ENCODE measurements at regions not wholly inside any gene's neighbourhood (a gene's known extent, or its start where the extent isn't known, plus 50 kb on each side); places are given as distances from the start of the nearest gene placed in this dataset.

DNA sequence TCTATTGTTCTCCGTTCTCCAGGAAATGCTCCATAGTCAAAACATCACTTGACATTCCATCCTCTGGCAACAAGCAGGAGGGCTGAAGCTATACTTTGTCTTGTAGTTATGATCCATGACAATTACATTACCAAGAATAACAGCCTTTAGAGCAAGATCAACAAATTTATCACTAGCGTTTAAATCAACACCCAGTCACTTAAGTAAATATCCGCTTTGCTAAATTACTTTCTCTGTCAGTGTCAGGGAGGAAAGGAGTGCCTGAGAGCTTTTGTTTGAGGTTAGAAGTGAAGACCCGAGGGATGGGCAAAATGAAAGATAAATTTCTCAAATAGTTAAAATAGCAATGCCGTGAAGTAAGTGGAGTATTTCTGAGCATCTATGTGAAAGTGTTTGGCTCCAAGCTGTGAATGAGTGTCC is 236.1 kb upstream of the BMPER start (continued):
- TF ChIP-seq ZNF883 (CRISPR knock-in tag; IDR thresholded peaks at IDR 0.05; ENCODE audit: not compliant biosample characterization) = no peak
- TF ChIP-seq FOXA1 (IDR thresholded peaks at IDR 0.05) = peak; percentile 60
- 0 out of 2 replicates have a peak, but pooled peaks have one; percentile 41 for TF ChIP-seq FOXA1 (CRISPR knock-in tag; IDR thresholded peaks at IDR 0.05)
- no peak for TF ChIP-seq GABPA (IDR thresholded peaks at IDR 0.05; ENCODE audit: low read depth, low read length)
- no peak for TF ChIP-seq GABPA (CRISPR knock-in tag; IDR thresholded peaks at IDR 0.05; ENCODE audit: low read depth)
- no peak for TF ChIP-seq HOXA7 (CRISPR knock-in tag; IDR thresholded peaks at IDR 0.05)
- no peak for TF ChIP-seq ZFAT (CRISPR knock-in tag; conservative IDR thresholded peaks at IDR 0.05)
- TF ChIP-seq, protein P1, sequence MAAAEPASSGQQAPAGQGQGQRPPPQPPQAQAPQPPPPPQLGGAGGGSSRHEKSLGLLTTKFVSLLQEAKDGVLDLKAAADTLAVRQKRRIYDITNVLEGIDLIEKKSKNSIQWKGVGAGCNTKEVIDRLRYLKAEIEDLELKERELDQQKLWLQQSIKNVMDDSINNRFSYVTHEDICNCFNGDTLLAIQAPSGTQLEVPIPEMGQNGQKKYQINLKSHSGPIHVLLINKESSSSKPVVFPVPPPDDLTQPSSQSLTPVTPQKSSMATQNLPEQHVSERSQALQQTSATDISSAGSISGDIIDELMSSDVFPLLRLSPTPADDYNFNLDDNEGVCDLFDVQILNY (CRISPR knock-in tag; conservative IDR thresholded peaks at IDR 0.05) = no peak
- TF ChIP-seq ZNF382 (CRISPR knock-in tag; IDR thresholded peaks at IDR 0.05; ENCODE audit: borderline replicate concordance) = no peak
- no peak for TF ChIP-seq MTF2 (CRISPR knock-in tag; IDR thresholded peaks at IDR 0.05; ENCODE audit: borderline replicate concordance)
- no peak for TF ChIP-seq ZNF292 (CRISPR knock-in tag; IDR thresholded peaks at IDR 0.05; ENCODE audit: borderline replicate concordance, low read depth)
- TF ChIP-seq, protein P2, sequence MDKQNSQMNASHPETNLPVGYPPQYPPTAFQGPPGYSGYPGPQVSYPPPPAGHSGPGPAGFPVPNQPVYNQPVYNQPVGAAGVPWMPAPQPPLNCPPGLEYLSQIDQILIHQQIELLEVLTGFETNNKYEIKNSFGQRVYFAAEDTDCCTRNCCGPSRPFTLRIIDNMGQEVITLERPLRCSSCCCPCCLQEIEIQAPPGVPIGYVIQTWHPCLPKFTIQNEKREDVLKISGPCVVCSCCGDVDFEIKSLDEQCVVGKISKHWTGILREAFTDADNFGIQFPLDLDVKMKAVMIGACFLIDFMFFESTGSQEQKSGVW (CRISPR knock-in tag; IDR thresholded peaks at IDR 0.05; ENCODE audit: borderline replicate concordance) = no peak
- TF ChIP-seq, protein P3, sequence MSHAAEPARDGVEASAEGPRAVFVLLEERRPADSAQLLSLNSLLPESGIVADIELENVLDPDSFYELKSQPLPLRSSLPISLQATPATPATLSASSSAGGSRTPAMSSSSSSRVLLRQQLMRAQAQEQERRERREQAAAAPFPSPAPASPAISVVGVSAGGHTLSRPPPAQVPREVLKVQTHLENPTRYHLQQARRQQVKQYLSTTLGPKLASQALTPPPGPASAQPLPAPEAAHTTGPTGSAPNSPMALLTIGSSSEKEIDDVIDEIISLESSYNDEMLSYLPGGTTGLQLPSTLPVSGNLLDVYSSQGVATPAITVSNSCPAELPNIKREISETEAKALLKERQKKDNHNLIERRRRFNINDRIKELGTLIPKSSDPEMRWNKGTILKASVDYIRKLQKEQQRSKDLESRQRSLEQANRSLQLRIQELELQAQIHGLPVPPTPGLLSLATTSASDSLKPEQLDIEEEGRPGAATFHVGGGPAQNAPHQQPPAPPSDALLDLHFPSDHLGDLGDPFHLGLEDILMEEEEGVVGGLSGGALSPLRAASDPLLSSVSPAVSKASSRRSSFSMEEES (CRISPR knock-in tag; IDR thresholded peaks at IDR 0.05) = no peak
- TF ChIP-seq BCL6 (CRISPR knock-in tag; IDR thresholded peaks at IDR 0.05) = no peak
- TF ChIP-seq SAP130 (CRISPR knock-in tag; IDR thresholded peaks at IDR 0.05; ENCODE audit: low read depth) = 0 out of 2 replicates have a peak, but pooled peaks have one; percentile 12
- TF ChIP-seq PTBP1 (IDR thresholded peaks at IDR 0.05; ENCODE audit: low read depth, low read length, poor library complexity, severe bottlenecking) = no peak
- TF ChIP-seq ZNF605 (CRISPR knock-in tag; IDR thresholded peaks at IDR 0.05) = no peak
- TF ChIP-seq FOSL2 (CRISPR knock-in tag; IDR thresholded peaks at IDR 0.05) = peak; percentile 32; the same call in 1 of the 2 replicates
- no peak for TF ChIP-seq ZZZ3 (CRISPR knock-in tag; IDR thresholded peaks at IDR 0.05; ENCODE audit: borderline replicate concordance)
- TF ChIP-seq KAT8 (CRISPR knock-in tag; IDR thresholded peaks at IDR 0.05) = no peak
- TF ChIP-seq, protein P4, sequence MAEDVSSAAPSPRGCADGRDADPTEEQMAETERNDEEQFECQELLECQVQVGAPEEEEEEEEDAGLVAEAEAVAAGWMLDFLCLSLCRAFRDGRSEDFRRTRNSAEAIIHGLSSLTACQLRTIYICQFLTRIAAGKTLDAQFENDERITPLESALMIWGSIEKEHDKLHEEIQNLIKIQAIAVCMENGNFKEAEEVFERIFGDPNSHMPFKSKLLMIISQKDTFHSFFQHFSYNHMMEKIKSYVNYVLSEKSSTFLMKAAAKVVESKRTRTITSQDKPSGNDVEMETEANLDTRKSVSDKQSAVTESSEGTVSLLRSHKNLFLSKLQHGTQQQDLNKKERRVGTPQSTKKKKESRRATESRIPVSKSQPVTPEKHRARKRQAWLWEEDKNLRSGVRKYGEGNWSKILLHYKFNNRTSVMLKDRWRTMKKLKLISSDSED (CRISPR knock-in tag; IDR thresholded peaks at IDR 0.05) = no peak
- TF ChIP-seq MED1 (CRISPR knock-in tag; IDR thresholded peaks at IDR 0.05) = no peak
- TF ChIP-seq, protein P5, sequence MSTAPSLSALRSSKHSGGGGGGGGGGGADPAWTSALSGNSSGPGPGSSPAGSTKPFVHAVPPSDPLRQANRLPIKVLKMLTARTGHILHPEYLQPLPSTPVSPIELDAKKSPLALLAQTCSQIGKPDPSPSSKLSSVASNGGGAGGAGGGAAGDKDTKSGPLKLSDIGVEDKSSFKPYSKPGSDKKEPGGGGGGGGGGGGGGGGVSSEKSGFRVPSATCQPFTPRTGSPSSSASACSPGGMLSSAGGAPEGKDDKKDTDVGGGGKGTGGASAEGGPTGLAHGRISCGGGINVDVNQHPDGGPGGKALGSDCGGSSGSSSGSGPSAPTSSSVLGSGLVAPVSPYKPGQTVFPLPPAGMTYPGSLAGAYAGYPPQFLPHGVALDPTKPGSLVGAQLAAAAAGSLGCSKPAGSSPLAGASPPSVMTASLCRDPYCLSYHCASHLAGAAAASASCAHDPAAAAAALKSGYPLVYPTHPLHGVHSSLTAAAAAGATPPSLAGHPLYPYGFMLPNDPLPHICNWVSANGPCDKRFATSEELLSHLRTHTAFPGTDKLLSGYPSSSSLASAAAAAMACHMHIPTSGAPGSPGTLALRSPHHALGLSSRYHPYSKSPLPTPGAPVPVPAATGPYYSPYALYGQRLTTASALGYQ (CRISPR knock-in tag; IDR thresholded peaks at IDR 0.05) = no peak
- no peak for TF ChIP-seq SMAD3 (CRISPR knock-in tag; IDR thresholded peaks at IDR 0.05)
- peak; percentile 65; the same call in 1 of the 2 replicates for TF ChIP-seq SOX5 (CRISPR knock-in tag; IDR thresholded peaks at IDR 0.05; ENCODE audit: borderline replicate concordance)
- TF ChIP-seq ZNF570 (CRISPR knock-in tag; IDR thresholded peaks at IDR 0.05; ENCODE audit: borderline replicate concordance) = no peak
- no peak for TF ChIP-seq ZNF703 (CRISPR knock-in tag; IDR thresholded peaks at IDR 0.05; ENCODE audit: borderline replicate concordance)
- TF ChIP-seq HNRNPK (IDR thresholded peaks at IDR 0.05; ENCODE audit: low read depth, low read length, poor library complexity, severe bottlenecking) = no peak

All from HepG2 (cell line).